GM12878 (cell line): ENCODE measurements at regions not wholly inside any gene's neighbourhood (a gene's known extent, or its start where the extent isn't known, plus 50 kb on each side); places are given as distances from the start of the nearest gene placed in this dataset.

Experiments
- CBX3 ChIP-seq: fragments of 200-600 bp; sonication (generic); IDR thresholded peaks from 2 replicates; pipeline ENCODE4 v1.6.1; 2016; ENCODE audit warnings: low read depth, borderline replicate concordance
- CTCF ChIP-seq, 3 experiments: IDR thresholded peaks in 2 of 3; conservative IDR thresholded peaks in 1 of 3; 2 replicates each; pipeline ENCODE4 v1.5.1; 2011; ENCODE audit warnings: low read depth in 3 of 3, low read length in 3 of 3, mild to moderate bottlenecking in 3 of 3, control low read depth in 2 of 3, moderate library complexity in 2 of 3, inconsistent platforms in 1 of 3, mixed read lengths in 1 of 3; ENCODE audit not compliant: control insufficient read depth in 2 of 3, insufficient read depth in 1 of 3; ENCODE audit errors: extremely low read depth in 1 of 3
- RAD51 ChIP-seq: fragments of 450-650 bp; IDR thresholded peaks from 2 replicates; pipeline ENCODE4 v1.6.1; 2016; ENCODE audit warnings: moderate library complexity, mild to moderate bottlenecking, inconsistent platforms
- SMC3 ChIP-seq: IDR thresholded peaks from 2 replicates; pipeline ENCODE4 v1.6.1; 2011; ENCODE audit warnings: low read length, improper control_type of control experiment, borderline replicate concordance
- ZNF24 ChIP-seq: fragments of 450-650 bp; IDR thresholded peaks from 2 replicates; pipeline ENCODE4 v1.6.1; 2017; ENCODE audit warnings: antibody characterized with exemption, mild to moderate bottlenecking

DNA sequence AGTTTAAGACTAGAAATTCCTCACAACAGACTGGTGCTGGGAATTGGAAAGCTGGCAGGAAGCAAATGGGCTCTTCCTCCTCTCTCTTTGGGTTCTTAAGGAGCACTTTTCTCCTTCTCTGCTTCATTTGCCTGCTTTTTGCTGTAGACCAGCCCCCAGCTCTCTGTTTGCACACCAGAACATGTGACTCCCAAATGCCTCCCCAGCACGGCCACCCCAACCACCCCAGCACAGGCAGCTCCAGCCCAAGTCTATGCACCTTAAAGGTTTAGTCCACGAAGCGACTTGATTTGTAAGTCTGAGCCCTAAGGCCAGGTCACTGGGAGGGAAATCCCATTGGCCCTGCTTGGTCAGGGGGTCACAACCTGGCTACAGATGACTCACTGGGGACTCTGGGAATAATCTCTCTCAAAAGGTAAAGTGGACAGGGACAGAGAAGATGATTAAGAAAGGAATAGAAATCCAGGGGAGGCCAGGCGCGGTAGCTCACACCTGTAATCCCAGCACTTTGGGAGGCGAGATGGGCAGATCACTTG is 377.8 kb upstream of the PROK2 start:
- TF ChIP-seq RAD51 (no peak), ZNF24 (no peak), CTCF (IDR thresholded peaks at IDR 0.05 in 2 of 3, conservative IDR thresholded peaks at IDR 0.05 in 1 of 3; ENCODE audit: control insufficient read depth in 2 of 3, extremely low read depth in 1 of 3, insufficient read depth in 1 of 3, low read depth in 3 of 3, low read length in 3 of 3) (no peak), SMC3 (no peak), CBX3 (no peak)
